GM21825 (cell line): ENCODE measurements at regions not wholly inside any gene's neighbourhood (a gene's known extent, or its start where the extent isn't known, plus 50 kb on each side); places are given as distances from the start of the nearest gene placed in this dataset.

Experiments used
- ATAC-seq: cut with Tn5 transposase; IDR thresholded peaks from one replicate; pipeline ENCODE4 v1.9.1; 2021; ENCODE audit warnings: mild to moderate bottlenecking, moderate library complexity; ENCODE audit not compliant: unreplicated experiment

- no peak for ATAC-seq
Measured at GRCh38 chr10:62453274-62453673, 79.1 kb downstream of the ZNF365 start.

- ATAC-seq, result no peak
Measured at GRCh38 chr10:62454687-62455397, 80.7 kb downstream of the ZNF365 start.

DNA sequence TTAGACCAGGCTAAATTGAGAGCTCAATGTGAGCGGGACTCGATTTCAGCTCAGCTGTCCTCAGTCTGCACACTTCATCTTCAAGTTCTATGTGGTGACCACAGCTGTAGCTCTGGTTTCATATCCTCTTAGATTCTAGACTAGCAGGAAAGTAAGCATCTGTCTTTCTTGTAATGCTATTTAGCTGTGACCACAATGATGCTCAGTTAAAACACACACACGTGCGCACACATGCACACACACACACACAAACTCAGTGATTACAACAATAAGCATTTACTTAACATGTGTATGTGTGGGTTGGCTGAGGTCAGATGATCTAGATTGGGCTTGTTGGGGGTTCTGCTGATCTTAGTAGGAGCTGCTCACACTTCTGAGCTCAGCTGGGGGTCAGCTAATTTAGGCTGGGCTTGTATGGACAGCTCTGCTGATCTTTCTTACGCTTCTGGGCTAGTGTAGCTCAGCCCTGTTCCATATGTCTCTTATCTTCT lies 82.5 kb downstream of the ZNF365 start:
- peak; percentile 98 for ATAC-seq

DNA sequence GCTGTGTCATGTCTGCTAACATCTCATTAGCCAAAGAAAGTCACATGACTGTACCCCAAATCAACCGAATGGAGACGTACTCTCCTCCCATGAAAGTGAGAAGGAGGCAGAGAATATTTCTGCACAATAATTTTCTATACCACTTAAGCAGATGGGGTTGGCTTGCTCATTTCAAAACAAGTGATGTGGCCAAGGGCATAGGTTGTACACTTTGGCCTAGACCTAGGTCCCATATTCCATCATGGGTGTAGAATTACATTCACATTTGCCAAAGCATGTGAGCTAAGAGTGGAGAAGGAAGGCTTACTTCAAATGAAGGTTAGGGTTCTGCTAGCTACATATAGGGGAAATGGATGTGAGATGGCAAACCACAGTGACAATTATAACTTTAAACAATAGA lies 83.0 kb downstream of the ZNF365 start:
- ATAC-seq, result peak; percentile 2

DNA sequence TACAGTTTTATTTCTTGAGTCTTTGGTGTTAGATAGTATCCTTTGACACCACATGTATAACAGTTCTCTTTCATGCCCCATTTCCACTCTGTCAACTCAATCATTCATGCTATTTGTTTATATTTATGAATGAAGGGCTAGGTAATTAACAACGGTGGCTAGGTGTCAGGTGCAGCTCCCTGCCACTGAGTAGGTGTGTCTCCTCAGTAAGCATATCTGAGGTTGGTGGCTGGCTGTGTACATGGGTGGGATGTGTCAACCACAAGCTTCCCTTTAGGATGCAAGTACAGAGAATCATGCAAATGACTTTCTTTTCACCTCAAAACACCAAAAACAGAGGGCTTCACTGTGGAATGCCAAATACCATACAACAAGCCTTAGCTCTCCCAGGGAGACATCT lies 83.4 kb downstream of the ZNF365 start:
- no peak for ATAC-seq

DNA sequence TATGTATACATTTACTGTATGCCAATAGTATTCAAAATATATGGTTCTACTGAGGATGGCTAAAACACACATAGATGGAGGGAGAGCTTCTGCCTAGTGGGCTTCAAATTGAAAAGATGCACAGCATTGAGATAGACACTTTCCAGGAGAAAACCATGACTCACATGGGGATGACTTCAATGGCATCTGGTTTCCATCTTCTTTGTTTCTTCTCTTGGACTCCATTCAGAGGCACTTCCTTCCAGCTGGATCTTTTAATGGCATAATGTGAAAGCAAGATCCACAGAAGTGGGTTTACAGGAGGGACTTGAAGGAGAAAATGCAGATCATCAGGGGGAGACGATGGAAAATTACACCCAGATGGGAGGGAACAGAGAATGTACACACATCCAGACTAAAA lies 84.9 kb downstream of the ZNF365 start:
- ATAC-seq, result no peak

- ATAC-seq, result no peak
Measured at GRCh38 chr10:62459500-62459899, 85.3 kb downstream of the ZNF365 start.

- no peak for ATAC-seq
Measured at GRCh38 chr10:62460393-62460792, 86.2 kb downstream of the ZNF365 start.

DNA sequence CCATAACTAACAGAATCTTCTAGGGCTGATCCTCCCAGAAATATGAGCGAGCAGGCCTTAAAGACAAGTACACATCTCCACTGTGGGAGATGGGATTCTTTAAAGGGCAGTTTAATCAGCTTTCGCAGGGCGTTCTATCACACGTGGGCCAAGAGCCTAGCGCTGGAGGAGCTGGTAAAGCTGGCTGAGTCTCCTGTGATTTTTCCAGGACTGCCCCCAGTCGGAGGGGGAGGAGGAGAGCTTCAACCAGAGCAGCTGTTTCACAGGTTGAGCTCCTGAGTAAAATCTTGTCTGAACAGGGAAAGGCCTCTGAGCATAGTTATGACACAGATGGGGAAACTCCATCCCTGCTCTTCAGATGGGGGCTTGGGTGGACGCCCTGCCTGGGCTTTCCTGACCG lies 87.0 kb downstream of the ZNF365 start:
- ATAC-seq, result no peak

- ATAC-seq, result no peak
Measured at GRCh38 chr10:62462461-62462860, 88.3 kb downstream of the ZNF365 start.

DNA sequence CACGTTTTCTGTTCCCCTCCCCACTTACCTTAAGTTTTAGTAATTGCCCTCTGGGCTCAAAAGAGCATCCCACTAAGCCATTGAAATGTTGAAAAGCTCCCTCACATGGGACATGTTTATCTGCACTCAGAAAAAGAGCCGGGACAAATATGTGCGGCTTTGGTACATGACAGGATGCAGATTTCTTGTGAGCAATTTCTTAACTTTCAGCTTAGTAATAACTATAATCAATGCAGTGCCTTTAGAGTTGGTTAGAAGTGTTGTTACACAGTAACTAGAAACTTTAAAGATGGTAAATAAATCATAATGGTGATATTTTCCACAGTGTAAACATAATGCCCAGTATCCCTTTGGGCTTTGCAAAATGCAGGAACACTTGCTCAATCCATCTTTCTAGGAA lies 89.2 kb downstream of the ZNF365 start:
- no peak for ATAC-seq

GRCh38 chr10:62464308-62464707 lies 90.1 kb downstream of the ZNF365 start:
- ATAC-seq, result no peak

DNA sequence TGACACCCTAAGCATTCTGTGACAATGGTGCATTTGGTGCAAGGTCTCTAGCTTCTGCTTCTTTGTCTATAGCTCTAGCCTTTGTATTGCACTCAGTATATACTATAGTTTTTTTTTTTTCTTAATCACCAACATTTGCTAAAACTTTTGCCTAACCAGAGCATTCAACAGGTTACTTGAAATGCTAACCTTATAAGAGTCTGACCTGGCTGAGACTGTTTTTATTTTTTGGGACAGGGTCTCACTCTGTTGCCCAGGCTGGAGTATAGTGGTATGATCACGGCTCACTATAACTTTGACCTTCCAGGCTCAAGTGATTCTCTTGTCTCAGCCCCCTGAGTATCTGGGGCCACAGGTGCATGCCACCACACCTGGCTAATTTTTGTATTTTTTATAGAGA lies 92.4 kb downstream of the ZNF365 start:
- ATAC-seq, result no peak

- no peak for ATAC-seq
Measured at GRCh38 chr10:62467527-62467926, 93.4 kb downstream of the ZNF365 start.

GRCh38 chr10:62471711-62472110 lies 97.5 kb downstream of the ZNF365 start:
- no peak for ATAC-seq

DNA sequence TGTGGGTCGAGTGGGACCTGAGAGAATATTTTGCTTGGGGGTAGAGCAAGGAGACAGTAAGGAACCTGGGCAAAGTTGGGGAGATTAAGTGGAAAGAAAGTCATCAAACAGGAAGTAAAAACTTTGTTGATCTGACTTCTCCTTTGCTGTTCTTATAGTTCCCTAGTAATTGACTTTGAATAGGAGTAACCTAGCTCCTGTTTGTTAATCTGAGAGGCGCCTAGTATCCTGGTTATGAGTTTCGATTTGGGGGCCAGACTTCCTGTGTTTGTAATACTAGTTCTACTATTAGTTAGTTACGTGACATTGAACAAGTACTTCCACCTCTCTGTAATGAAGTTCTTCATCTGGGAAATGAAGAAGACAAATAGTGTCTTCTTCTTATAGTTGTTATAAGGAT lies 99.1 kb downstream of the ZNF365 start:
- ATAC-seq, result no peak

- ATAC-seq, result no peak
Measured at GRCh38 chr10:62475551-62475950, 101.4 kb downstream of the ZNF365 start.

DNA sequence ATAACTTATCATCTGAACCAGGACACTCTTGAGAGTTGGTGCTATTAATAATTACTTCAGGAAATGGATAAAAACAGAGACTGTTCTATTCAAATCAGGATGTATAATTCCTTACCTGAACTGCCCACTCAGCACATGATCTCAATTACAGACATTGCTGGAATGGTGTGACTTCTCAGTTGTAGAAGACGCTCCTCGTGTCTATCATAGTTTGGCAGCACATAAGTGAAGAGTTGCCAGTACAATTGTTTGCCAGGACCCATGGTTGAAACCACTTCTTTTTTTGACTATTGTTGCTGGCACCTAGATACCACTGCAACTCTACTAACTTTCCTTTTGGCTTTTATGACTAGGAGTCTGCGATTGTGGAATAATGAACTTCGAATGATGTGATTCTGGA lies 105.4 kb downstream of the ZNF365 start:
- no peak for ATAC-seq

DNA sequence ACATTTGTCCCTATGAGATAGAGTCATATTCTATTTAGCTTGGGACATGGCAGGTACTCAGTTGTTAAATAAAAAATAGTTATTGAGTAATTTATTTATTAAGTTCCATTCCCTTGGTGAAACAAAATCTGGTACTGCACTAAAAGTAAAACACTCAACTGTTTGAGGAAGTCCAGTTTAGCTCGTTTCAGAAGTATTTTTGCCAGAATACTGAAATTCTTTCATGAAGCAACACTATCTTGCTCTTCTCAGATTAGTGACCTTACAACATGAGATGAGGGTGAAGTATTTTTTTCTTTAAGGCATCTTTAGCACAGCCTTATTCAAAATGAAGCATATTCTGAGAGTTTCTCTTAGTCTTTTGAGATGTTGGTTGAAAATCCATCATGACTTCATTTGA lies 106.0 kb downstream of the ZNF365 start:
- ATAC-seq, result no peak

GRCh38 chr10:62482581-62482980 lies 108.4 kb downstream of the ZNF365 start:
- no peak for ATAC-seq

DNA sequence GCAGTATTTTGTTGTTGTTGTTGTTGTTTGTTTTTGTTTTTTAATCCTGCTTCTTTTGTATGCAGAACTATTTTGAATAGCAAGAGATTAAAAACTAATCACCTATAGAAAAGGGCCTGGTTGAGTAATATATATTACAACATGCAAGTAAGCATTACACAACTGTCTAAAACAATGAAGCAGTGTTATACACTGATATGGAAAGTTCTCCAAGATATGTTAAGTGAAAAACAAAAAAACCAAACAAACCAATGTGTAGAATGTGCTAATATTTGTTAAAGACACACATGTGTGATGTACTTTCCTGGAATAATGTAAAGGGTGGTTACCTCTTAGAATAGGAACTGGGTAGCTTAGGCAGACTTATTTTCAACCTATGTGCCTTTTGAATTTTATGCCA lies 117.4 kb downstream of the ZNF365 start:
- no peak for ATAC-seq

DNA sequence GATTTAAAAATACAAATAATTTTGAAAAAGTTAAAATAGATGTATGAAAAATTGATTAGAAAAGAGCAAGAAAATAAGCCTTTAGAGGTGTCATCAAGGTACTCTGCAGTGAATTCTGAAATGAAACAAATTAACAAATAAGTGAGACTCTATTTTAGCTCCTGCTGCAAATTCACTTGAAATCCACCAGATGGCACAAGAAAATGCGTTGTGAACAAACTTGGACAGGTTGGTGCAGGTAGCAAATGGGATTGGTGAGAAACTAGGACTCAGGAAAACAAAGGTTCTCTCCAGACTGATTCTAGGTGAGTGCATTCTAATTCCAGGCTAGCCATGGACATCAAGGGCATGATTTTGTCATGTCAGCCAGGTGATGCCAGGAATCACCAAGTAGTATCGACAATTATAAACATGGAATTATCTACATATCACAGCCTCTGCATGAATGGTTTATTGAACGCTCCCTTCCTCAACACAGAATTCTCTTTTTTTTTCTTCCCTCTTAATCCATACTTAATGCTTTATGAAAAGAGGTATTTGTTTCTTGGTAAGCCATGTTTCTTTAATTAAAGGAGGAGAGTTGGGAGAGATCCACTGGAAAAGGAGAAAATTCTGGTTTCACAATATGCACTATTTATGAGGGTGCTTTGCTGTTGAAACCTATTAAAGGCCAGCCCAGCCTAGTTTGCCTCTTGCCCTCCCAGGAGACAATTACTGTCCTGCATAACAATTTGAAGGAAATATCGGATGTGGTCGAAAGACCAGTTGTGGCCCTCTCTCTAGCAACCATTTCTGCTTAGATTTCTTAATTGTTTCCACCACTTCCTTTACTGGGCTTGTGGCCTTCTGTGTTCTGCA lies 118.1 kb downstream of the ZNF365 start:
- ATAC-seq, result no peak
